GM12892 (cell line): ENCODE measurements at regions not wholly inside any gene's neighbourhood (a gene's known extent, or its start where the extent isn't known, plus 50 kb on each side); places are given as distances from the start of the nearest gene placed in this dataset.
"Not testable (repeated sequence)": the region's sequence is repeated elsewhere in the genome, so short reads cannot be mapped to it uniquely, and the experiment has no call there.

Experiments used
- DNase-seq: peaks from one replicate; pipeline ENCODE4 v3.0.0; 2011; ENCODE audit not compliant: insufficient read length
- FAIRE-seq: peaks from 2 replicates; lab custom pipeline; 2011; peaks lifted over from hg19 to GRCh38; lab: Jason Lieb, UNC
- POLR2A ChIP-seq: IDR thresholded peaks from 2 replicates; pipeline ENCODE4 v1.6.1; 2011; ENCODE audit warnings: low read depth, low read length, control low read depth
- POLR2AphosphoS5 ChIP-seq: IDR thresholded peaks from 2 replicates; pipeline ENCODE4 v1.6.1; 2011; ENCODE audit warnings: low read depth, low read length, control low read depth
- TAF1 ChIP-seq: IDR thresholded peaks from 2 replicates; pipeline ENCODE4 v1.6.1; 2011; ENCODE audit warnings: low read depth, mild to moderate bottlenecking, control low read depth, low read length, borderline replicate concordance

- TF ChIP-seq TAF1 (no peak), POLR2A (no peak), POLR2AphosphoS5 (no peak)
- no peak for DNase-seq
- no peak for FAIRE-seq
These were observed 228.5 kb downstream of the RTP5 start for GRCh38 chr2:242098034-242098433.

GRCh38 chr2:242098445-242099128, 229.1 kb downstream of the RTP5 start:
- no peak for TF ChIP-seq TAF1
- no peak for TF ChIP-seq POLR2A
- TF ChIP-seq POLR2AphosphoS5 = no peak
- DNase-seq (no peak), FAIRE-seq (no peak)

GRCh38 chr2:242103093-242103492, 233.6 kb downstream of the RTP5 start:
- not testable (repeated sequence) for FAIRE-seq, DNase-seq

- FAIRE-seq, DNase-seq: not testable (repeated sequence)
These were observed 234.8 kb downstream of the RTP5 start for GRCh38 chr2:242104202-242104956.

GRCh38 chr2:242107065-242107464, 237.5 kb downstream of the RTP5 start:
- not testable (repeated sequence) for FAIRE-seq, DNase-seq

- not testable (repeated sequence) for DNase-seq, FAIRE-seq
These were observed 239.4 kb downstream of the RTP5 start for GRCh38 chr2:242108797-242109500.

GRCh38 chr2:242109819-242110218, 240.3 kb downstream of the RTP5 start:
- FAIRE-seq, DNase-seq: not testable (repeated sequence)

- DNase-seq, FAIRE-seq: not testable (repeated sequence)
These were observed 242.4 kb downstream of the RTP5 start for GRCh38 chr2:242111954-242112353.

GRCh38 chr2:242113492-242113891, 244.0 kb downstream of the RTP5 start:
- DNase-seq, FAIRE-seq: not testable (repeated sequence)

GRCh38 chr2:242116676-242117075, 247.1 kb downstream of the RTP5 start:
- not testable (repeated sequence) for FAIRE-seq, DNase-seq

GRCh38 chr2:242117305-242117704, 247.8 kb downstream of the RTP5 start:
- FAIRE-seq, DNase-seq: not testable (repeated sequence)

GRCh38 chr2:242119682-242120081, 250.2 kb downstream of the RTP5 start:
- DNase-seq, FAIRE-seq: not testable (repeated sequence)

GRCh38 chr2:242130682-242131081, 261.2 kb downstream of the RTP5 start:
- not testable (repeated sequence) for FAIRE-seq

GRCh38 chr2:242159921-242160320, 290.4 kb downstream of the RTP5 start:
- not testable (repeated sequence) for DNase-seq, FAIRE-seq

More at GRCh38 chr2:242130682-242131081, 261.2 kb downstream of the RTP5 start:
- DNase-seq = not testable (repeated sequence)

- DNase-seq, FAIRE-seq: not testable (repeated sequence)
These were observed 295.6 kb downstream of the RTP5 start for GRCh38 chr2:242165115-242165514.

- DNase-seq, FAIRE-seq: not testable (repeated sequence)
These were observed 301.8 kb downstream of the RTP5 start for GRCh38 chr2:242171290-242171689.
